ENCODE measurements at regions not wholly inside any gene's neighbourhood (a gene's known extent, or its start where the extent isn't known, plus 50 kb on each side); places are given as distances from the start of the nearest gene placed in this dataset.

- no peak for TF ChIP-seq CTCF (conservative IDR thresholded peaks at IDR 0.05)
- TF ChIP-seq ZFX (IDR thresholded peaks at IDR 0.05) = no peak
These were observed 215.9 kb upstream of the TNRC6C start for GRCh38 chr17:77742579-77742978.

All from C4-2B (cell line).